RWPE2 (cell line): ENCODE measurements at regions not wholly inside any gene's neighbourhood (a gene's known extent, or its start where the extent isn't known, plus 50 kb on each side); places are given as distances from the start of the nearest gene placed in this dataset.

ENCODE experiments used
- ATAC-seq: fragments of 200-7000 bp; cut with Tn5 transposase; 3 replicates; pipeline ENCODE4 v1.9.1; 2021; ENCODE audit warnings: low read depth
- DNase-seq: peaks from one replicate; pipeline ENCODE4 v3.0.0-alpha.2; 2020; ENCODE audit warnings: low spot score
- H3K27ac ChIP-seq: fragments of 450-650 bp; 2 replicates; pipeline ENCODE4 v1.5.1; 2017; ENCODE audit warnings: mild to moderate bottlenecking; ENCODE audit not compliant: poor library complexity, severe bottlenecking
- H3K27me3 ChIP-seq: fragments of 250-450 bp; sonication (Bioruptor Pico); 2 replicates; pipeline ENCODE4 v1.5.1; 2021; ENCODE audit warnings: mild to moderate bottlenecking, moderate library complexity; ENCODE audit not compliant: insufficient read depth, poor library complexity, severe bottlenecking
- H3K36me3 ChIP-seq: fragments of 250-450 bp; sonication (Bioruptor Pico); 2 replicates; pipeline ENCODE4 v1.5.1; 2020; ENCODE audit warnings: low read depth, mild to moderate bottlenecking, moderate library complexity
- H3K4me1 ChIP-seq: fragments of 250-450 bp; sonication (Bioruptor Pico); 2 replicates; pipeline ENCODE4 v1.5.1; 2021; ENCODE audit warnings: mild to moderate bottlenecking, moderate library complexity; ENCODE audit not compliant: insufficient read depth, poor library complexity, severe bottlenecking
- H3K4me3 ChIP-seq: fragments of 250-450 bp; sonication (Bioruptor Pico); 2 replicates; pipeline ENCODE4 v1.5.1; 2021; ENCODE audit warnings: mild to moderate bottlenecking, moderate library complexity; ENCODE audit not compliant: severe bottlenecking
- H3K9me3 ChIP-seq: fragments of 250-450 bp; sonication (Bioruptor Pico); 2 replicates; pipeline ENCODE4 v1.5.1; 2021; ENCODE audit warnings: mild to moderate bottlenecking, moderate library complexity; ENCODE audit not compliant: severe bottlenecking
- TF ChIP-seq, protein P1 (sequence below): fragments of 450-650 bp; IDR thresholded peaks from one replicate; pipeline ENCODE4 v1.5.1; 2017; ENCODE audit warnings: mild to moderate bottlenecking, moderate library complexity; ENCODE audit not compliant: poor library complexity, severe bottlenecking

DNA sequence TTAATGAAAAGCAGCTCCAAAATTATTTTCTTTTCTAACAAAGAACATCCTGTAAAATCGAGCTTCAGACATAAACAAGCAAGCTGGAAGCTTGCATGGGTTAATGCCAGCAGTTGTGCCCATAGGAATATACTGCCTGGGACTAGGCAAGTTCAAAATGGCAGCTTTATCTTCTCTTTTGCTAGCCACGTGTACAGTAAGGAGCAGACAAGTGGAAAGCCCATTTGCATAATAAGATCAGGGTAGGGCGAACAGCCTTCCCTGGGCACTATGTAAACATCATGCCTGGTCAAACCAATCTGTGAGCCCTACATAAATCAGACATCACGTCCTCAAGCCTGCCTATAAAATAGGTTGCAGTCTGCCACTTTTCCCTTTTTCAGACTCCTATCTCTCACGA lies 489.7 kb downstream of the RFC3 start:
- H3K36me3 ChIP-seq = no peaks in the 10 kb centered on the region
- no peaks in the 10 kb centered on the region for H3K9me3 ChIP-seq
- ATAC-seq (no peak), DNase-seq (no peak)
- no peaks in the 10 kb centered on the region for H3K27me3 ChIP-seq
- no peak overlapping the region for H3K27ac ChIP-seq
- TF ChIP-seq, protein P1, sequence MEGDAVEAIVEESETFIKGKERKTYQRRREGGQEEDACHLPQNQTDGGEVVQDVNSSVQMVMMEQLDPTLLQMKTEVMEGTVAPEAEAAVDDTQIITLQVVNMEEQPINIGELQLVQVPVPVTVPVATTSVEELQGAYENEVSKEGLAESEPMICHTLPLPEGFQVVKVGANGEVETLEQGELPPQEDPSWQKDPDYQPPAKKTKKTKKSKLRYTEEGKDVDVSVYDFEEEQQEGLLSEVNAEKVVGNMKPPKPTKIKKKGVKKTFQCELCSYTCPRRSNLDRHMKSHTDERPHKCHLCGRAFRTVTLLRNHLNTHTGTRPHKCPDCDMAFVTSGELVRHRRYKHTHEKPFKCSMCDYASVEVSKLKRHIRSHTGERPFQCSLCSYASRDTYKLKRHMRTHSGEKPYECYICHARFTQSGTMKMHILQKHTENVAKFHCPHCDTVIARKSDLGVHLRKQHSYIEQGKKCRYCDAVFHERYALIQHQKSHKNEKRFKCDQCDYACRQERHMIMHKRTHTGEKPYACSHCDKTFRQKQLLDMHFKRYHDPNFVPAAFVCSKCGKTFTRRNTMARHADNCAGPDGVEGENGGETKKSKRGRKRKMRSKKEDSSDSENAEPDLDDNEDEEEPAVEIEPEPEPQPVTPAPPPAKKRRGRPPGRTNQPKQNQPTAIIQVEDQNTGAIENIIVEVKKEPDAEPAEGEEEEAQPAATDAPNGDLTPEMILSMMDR = no peak
- H3K4me1 ChIP-seq = peaks cover 20% of the 10 kb centered on the region
- H3K4me3 ChIP-seq = no peak overlapping the region

GRCh38 chr13:34308725-34309124 lies 490.8 kb downstream of the RFC3 start:
- no peak overlapping the region for H3K27ac ChIP-seq
- peak; percentile 61 for ATAC-seq
- peaks cover 9% of the 10 kb centered on the region for H3K4me1 ChIP-seq
- TF ChIP-seq, protein P1 = no peak
- H3K4me3 ChIP-seq = no peak overlapping the region
- no peaks in the 10 kb centered on the region for H3K9me3 ChIP-seq
- DNase-seq = no peak
- H3K27me3 ChIP-seq = no peaks in the 10 kb centered on the region
- no peaks in the 10 kb centered on the region for H3K36me3 ChIP-seq

- TF ChIP-seq, protein P1 = no peak
- Histone ChIP-seq H3K27me3 (no peaks in the 10 kb centered on the region), H3K4me3 (no peak overlapping the region), H3K9me3 (no peaks in the 10 kb centered on the region), H3K27ac (no peak overlapping the region), H3K36me3 (no peaks in the 10 kb centered on the region), H3K4me1 (peaks cover 4% of the 10 kb centered on the region)
- no peak for DNase-seq
- ATAC-seq = no peak
These were observed 492.6 kb downstream of the RFC3 start for GRCh38 chr13:34310539-34310938.

GRCh38 chr13:34311251-34311650 lies 493.3 kb downstream of the RFC3 start:
- ATAC-seq (no peak), DNase-seq (no peak)
- Histone ChIP-seq H3K27me3 (no peaks in the 10 kb centered on the region), H3K4me3 (no peak overlapping the region), H3K36me3 (no peaks in the 10 kb centered on the region), H3K9me3 (no peaks in the 10 kb centered on the region), H3K27ac (no peak overlapping the region), H3K4me1 (peaks cover 4% of the 10 kb centered on the region)
- TF ChIP-seq, protein P1 = no peak

DNA sequence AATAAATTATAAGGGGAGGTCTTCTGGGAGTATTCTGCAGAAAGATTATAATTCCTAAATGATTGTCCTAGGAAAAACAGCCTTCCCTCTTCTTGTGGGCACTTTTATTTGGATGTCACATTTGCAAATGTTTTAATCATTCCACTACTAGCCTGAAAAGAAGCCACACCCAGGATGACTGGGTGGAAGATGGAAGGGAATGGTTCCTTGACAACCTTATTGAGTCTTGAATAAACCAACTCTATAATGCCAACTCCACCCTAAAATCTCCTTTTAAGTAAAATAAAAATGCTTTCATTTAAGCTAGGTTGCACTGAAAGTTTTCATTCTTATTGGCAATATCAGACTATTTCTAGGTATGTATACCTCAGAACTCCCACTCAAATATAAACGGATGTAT lies 494.6 kb downstream of the RFC3 start:
- no peaks in the 10 kb centered on the region for H3K27me3 ChIP-seq
- H3K36me3 ChIP-seq = no peaks in the 10 kb centered on the region
- TF ChIP-seq, protein P1 = no peak
- peaks cover 4% of the 10 kb centered on the region for H3K4me1 ChIP-seq
- no peak overlapping the region for H3K4me3 ChIP-seq
- H3K27ac ChIP-seq = no peak overlapping the region
- H3K9me3 ChIP-seq = no peaks in the 10 kb centered on the region
- DNase-seq (no peak), ATAC-seq (no peak)
